ENCODE measurements at regions not wholly inside any gene's neighbourhood (a gene's known extent, or its start where the extent isn't known, plus 50 kb on each side); places are given as distances from the start of the nearest gene placed in this dataset.
"Not testable (repeated sequence)": the region's sequence is repeated elsewhere in the genome, so short reads cannot be mapped to it uniquely, and the experiment has no call there.

DNA sequence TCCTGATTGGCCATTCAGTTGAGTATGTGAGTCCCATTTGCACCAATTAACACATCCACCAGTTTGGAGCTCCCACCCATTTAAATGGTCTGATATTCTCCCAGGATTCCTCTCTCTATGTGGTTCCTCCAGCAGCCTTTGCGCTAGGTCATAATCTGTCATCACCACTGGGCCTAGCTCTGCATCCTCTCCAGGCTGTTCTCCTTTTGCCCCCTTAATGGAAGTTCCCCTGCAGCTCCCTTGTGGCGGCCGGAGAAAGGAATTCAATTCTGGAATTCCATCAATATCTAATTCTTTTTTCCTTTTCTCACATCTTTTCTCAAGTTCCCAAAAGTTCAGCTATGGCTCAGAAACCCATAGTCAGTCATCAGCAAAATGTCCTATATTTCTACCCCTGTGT is 2184.4 kb upstream of the AGA start:
- no peak for DNase-seq

DNA sequence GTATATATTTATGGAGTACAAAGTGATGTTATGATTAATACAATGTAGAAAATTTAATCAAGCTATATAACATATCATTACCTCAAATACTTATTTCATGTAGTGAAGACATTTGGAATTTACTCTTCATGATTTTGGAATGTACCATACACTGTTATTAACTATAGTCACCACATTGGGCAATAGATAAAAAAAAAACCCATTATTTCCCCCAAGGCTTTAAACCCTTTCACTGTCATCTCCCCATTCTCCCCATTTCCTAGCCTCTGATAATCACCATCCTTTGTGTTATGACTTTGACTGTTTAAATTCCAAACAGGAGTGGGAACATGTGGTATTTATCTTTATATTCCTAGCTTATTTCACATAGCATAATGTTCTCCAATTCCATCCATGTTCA is 2189.1 kb upstream of the AGA start:
- no peak for DNase-seq

DNA sequence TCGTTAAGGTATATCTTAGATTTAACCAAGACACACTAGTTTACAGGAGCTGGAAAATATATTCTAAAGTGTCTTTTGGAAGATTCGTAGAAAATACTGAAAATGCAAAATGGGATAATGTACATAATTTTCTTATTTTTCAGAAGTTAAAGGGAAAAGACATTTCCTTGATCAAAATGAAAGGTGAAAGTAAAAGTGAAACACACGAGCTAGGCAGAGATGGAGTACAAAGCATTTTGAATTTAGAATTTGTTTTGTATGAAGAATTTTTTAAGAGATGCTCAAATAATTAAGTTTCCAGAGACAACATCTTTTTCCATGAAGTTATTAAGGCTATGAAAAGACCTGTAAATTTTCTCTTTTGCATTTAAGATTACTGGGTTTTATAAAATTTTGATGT is 2192.6 kb upstream of the AGA start:
- no peak for DNase-seq

DNA sequence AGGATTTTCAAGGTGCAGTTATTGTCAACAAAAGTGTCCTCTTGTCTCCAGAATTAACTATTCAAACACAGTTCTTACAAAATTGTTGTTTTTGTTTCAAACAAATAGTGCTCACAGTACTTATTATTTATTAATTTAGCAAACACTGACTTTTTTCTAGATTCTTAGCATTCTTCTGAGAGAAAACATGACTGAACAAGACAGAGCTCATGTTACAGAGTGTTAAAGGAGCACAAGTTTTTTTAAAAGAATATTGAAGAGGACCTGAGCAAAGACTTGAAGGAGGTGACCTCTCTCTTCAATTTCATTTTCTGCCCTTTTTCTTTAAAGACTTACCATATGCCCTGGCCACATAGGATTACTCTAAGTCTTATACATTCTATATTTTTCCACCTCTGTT is 2220.3 kb upstream of the AGA start:
- DNase-seq: no peak

DNA sequence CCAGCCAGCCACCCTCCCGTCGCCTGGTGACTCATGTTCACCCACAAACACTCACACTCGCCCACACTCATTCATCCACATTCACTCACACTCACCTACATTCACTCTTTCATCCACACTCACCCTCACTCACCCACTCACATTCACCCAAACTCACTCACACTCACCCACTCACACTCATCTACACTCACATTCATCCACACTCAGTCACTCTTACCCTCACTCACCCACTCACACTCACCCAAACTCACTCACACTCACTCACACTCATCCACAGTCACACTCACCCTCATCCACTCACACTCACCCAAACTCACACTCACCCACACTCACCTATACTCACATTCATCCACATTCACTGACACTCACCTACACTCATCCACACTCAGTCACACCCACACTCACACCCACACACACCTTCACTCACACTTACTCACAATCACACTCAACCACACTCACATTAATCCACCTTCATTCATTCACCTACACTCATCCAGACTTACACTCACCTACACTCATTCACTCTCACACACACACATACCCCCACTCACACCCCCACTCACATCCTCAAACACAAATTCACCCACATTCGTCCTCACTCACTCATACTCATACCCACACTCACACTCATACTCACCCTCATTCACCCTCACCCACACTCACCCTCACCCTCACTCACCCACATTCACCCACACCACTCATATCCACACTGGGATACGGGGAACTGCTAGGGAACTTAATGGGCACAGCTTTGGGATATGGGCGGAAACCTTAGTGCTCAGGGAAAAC is 2221.6 kb upstream of the AGA start:
- DNase-seq: no peak

DNA sequence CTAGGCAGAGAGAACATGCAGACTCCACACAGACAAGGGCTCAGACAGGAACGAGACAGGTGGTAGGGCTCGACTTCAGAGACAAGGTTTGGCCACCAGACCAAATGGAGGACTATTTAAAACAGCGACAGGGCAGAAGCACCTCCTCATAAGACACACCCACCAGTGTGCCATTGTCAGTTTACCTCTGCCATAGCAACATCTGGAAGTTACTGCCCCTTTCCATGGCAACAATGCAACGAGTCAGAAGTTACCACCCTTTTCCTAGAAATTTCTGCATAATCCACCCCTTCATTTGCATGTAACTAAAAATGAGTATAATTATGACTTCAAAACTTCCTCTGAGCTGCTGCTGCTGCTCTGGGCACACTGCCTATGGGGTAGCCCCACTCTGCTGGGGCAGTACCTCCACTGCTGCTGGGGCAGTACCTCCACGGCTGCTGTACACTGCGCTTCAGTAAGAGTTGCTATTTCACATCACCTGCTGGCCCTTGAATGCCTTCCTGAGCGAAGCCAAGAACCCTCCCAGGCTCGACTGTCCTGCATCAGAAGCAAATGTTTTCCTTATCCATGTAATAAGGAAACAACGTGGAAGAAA is 2222.3 kb upstream of the AGA start:
- no peak for DNase-seq

GRCh38 chr4:179666226-179666625 is 2224.0 kb upstream of the AGA start:
- DNase-seq: no peak

GRCh38 chr4:179671609-179672008 is 2229.4 kb upstream of the AGA start:
- no peak for DNase-seq

- DNase-seq: no peak
Measured at GRCh38 chr4:179678093-179678814, 2236.0 kb upstream of the AGA start.

- DNase-seq: not testable (repeated sequence)
Measured at GRCh38 chr4:179683661-179684060, 2241.4 kb upstream of the AGA start.

DNA sequence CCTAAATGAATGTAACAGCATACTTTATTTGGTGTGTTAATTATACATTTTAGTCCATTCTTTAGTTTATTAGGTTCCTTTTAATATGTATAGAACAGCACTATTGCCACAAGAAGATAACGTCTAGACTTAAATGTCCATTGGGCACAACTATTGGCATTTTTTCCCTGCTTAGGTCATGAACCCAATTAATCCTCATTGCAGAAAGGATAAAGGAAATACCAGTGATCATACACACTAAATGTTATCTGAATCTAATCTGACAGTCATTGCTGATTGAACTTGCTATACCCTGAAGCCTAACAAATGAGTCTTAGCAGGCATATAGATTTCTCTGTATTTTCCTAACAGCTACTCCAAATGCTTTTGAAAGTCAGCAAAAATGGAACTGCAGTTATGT is 2250.0 kb upstream of the AGA start:
- no peak for DNase-seq

- no peak for DNase-seq
Measured at GRCh38 chr4:179695175-179695574, 2252.9 kb upstream of the AGA start.

GRCh38 chr4:179698321-179698720 is 2256.1 kb upstream of the AGA start:
- DNase-seq: no peak

- DNase-seq: no peak
Measured at GRCh38 chr4:179709961-179710624, 2267.9 kb upstream of the AGA start.

GRCh38 chr4:179719766-179720450 is 2277.7 kb upstream of the AGA start:
- no peak for DNase-seq

DNA sequence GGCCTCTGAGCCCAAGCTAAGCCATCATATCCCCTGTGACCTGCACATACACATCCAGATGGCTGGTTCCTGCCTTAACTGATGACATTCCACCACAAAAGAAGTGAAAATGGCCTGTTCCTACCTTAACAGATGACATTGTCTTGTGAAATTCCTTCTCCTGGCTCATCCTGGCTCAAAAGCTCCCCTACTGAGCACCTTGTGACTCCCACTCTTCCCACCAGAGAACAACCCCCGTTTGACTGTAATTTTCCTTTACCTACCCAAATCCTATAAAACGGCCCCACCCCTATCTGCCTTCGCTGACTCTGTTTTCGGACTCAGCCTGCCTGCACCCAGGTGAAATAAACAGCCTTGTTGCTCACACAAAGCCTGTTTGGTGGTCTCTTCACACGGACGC is 2284.3 kb upstream of the AGA start:
- not testable (repeated sequence) for DNase-seq

GRCh38 chr4:179728305-179728704 is 2286.1 kb upstream of the AGA start:
- DNase-seq: no peak

DNA sequence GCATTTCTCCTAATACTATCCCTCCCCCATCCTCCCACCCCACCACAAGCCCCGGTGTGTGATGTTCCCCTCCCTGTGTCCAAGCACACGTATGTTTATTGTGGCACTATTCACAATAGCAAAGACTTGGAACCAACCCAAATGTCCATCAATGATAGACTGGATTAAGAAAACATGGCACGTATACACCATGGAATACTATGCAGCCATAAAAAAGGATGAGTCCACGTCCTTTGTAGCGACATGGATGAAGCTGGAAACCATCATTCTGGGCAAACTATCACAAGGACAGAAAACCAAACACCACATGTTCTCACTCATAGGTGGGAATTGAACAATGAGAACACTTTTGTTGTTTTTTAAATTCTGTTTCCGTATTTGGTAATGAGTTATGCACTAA is 2294.6 kb upstream of the AGA start:
- DNase-seq: not testable (repeated sequence)

DNA sequence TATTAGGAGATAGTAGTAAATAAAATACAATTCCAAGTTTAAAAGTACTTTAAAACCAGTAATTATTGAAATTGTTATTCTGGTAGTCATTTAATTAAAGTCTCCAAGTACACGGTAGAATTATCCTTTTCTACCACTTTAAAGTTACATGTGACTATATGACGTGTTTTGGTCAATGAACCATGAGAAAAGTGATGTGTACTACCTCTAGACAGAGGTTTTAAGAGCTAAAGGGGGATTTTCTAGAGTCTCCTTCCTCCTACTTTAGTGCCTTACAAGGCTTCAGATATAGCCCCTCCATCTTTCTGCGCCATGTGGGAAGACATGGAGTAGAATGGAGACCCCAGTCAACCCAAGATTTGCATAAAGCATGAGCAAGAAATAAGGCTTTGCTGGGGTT is 2296.6 kb upstream of the AGA start:
- DNase-seq: no peak

GRCh38 chr4:179747218-179747910 is 2305.1 kb upstream of the AGA start:
- DNase-seq: no peak

- DNase-seq: no peak
Measured at GRCh38 chr4:179748837-179749236, 2306.6 kb upstream of the AGA start.

DNA sequence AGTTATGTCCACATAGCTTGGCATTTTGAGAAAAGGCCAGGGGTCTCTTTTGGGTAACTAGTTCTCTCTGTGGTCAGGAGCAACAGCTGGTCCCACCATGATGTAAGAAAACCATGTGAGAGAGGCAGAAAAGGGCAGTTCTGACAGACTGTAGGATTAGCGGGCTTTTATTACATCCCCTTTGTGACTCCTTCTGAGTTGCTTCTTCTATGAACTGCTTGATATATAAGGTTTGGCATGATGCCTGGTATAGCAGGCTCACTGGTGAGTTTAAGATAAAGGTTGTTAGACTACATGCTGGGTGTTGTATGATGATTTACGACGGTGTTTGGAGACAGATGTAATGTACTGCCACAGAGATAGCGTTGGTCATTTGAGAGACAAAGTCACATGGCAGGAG is 2308.1 kb upstream of the AGA start:
- DNase-seq: no peak

Measured in NCI-H1436 treated with DMSO at 0.1 percent for 48 hours (cell line).